Stimulated activated CD4-positive, alpha-beta T cell treated with anti-CD3 and anti-CD28 coated beads, TNF-alpha, amount 100 ng/mL, for 48 hours (primary cell): ENCODE measurements at regions not wholly inside any gene's neighbourhood (a gene's known extent, or its start where the extent isn't known, plus 50 kb on each side); places are given as distances from the start of the nearest gene placed in this dataset.
"Not testable (repeated sequence)": the region's sequence is repeated elsewhere in the genome, so short reads cannot be mapped to it uniquely, and the experiment has no call there.

ENCODE experiments used
- DNase-seq, 3 donors: peaks; one replicate each; pipeline ENCODE4 v3.0.0-alpha.2; 2020; ENCODE audit warnings: low read depth in 3 of 3

- no peak for DNase-seq
Observed at GRCh38 chr18:70423988-70424387, 135.1 kb downstream of the SOCS6 start.

GRCh38 chr18:70423120-70423519 is 134.3 kb downstream of the SOCS6 start:
- no peak for DNase-seq

- DNase-seq: no peak
Observed at GRCh38 chr18:70422391-70422965, 133.6 kb downstream of the SOCS6 start.

- DNase-seq: no peak
Observed at GRCh38 chr18:70421471-70422390, 132.9 kb downstream of the SOCS6 start.

GRCh38 chr18:70420146-70420898 is 131.5 kb downstream of the SOCS6 start:
- no peak for DNase-seq

- no peak for DNase-seq
Observed at GRCh38 chr18:70419526-70419925, 130.7 kb downstream of the SOCS6 start.

GRCh38 chr18:70418546-70419311 is 129.9 kb downstream of the SOCS6 start:
- DNase-seq: no peak

GRCh38 chr18:70417847-70418246 is 129.0 kb downstream of the SOCS6 start:
- no peak for DNase-seq

GRCh38 chr18:70416496-70416895 is 127.7 kb downstream of the SOCS6 start:
- no peak for DNase-seq

GRCh38 chr18:70415823-70416488 is 127.1 kb downstream of the SOCS6 start:
- DNase-seq: no peak

- DNase-seq: no peak
Observed at GRCh38 chr18:70414315-70414900, 125.6 kb downstream of the SOCS6 start.

- DNase-seq: no peak
Observed at GRCh38 chr18:70413455-70413854, 124.6 kb downstream of the SOCS6 start.

GRCh38 chr18:70411876-70412435 is 123.1 kb downstream of the SOCS6 start:
- DNase-seq: no peak

- no peak for DNase-seq
Observed at GRCh38 chr18:70411307-70411706, 122.5 kb downstream of the SOCS6 start.

GRCh38 chr18:70405052-70405451 is 116.2 kb downstream of the SOCS6 start:
- no peak for DNase-seq

GRCh38 chr18:70400476-70400875 is 111.6 kb downstream of the SOCS6 start:
- no peak for DNase-seq

- no peak for DNase-seq
Observed at GRCh38 chr18:70398076-70398475, 109.2 kb downstream of the SOCS6 start.

- no peak for DNase-seq
Observed at GRCh38 chr18:70397259-70397925, 108.5 kb downstream of the SOCS6 start.

GRCh38 chr18:70395771-70396170 is 106.9 kb downstream of the SOCS6 start:
- DNase-seq: not testable (repeated sequence)

GRCh38 chr18:70394672-70395071 is 105.8 kb downstream of the SOCS6 start:
- no peak for DNase-seq
